ENCODE measurements at regions not wholly inside any gene's neighbourhood (a gene's known extent, or its start where the extent isn't known, plus 50 kb on each side); places are given as distances from the start of the nearest gene placed in this dataset.

DNA sequence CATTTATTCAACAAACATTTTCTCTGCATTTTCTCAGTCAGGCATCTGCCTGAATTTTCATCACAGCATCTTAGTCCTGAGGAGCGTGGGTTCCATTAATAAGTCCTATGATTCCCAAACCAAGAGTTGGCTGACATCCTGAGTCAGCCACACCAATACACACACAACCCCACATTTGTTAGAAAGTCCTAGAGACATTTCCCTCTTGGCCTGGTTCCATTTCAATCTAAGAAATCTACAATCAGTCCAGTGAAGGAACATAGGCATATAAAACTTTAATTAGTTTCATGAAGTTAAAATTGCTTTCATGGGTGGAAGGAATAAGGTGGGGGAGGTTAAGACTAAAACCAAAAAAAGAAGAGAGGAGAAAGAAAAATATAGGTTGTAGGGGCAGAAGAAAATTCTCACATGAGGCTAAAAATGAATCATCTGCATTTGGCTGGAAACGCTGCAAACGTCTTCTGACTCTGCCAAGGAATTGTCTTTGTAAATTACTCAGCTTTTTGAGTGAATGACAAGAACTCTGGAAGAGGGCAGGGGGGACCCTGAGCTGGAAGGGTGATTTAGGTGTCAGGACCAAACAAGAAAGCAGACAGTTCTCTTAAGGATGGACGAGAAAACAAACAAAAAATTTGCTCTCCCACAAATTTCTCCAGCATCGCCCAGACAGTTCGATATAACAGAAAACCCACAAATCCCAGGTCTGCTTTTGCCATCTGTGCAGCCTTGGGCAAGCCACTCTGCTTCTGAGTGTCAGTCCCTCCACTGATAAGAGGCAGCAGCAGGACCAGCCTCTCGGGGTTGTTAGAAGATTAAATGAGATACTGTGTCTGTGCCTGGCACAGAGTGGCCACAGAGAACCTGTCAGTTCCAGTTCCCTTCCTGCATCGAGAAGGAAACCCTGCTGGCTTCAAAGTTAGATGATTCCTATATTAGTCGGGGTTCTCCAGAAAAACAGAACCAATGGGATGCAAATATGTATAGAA lies 289.7 kb downstream of the CDK5RAP2 start:
- DNase-seq (ENCODE audit: low read depth, low spot score): no peak
- no peaks in the 10 kb centered on the region for H3K9me2 ChIP-seq (ENCODE audit: insufficient read depth)
- intact Hi-C loops (cut with micrococcal nuclease): no loop called here
- no peaks in the 10 kb centered on the region for H3K79me2 ChIP-seq (ENCODE audit: insufficient read depth, low read length)
- no peaks in the 10 kb centered on the region for H3K36me3 ChIP-seq (ENCODE audit: control insufficient read depth in 1 of 2, insufficient read depth in 2 of 2, low read length in 2 of 2)
- peaks cover 12% of the 10 kb centered on the region for H3K27me3 ChIP-seq (ENCODE audit: insufficient read depth, low read length)
- ATAC-seq: no peak
- H3K4me2 ChIP-seq (ENCODE audit: low read length): no peak overlapping the region
- no peaks in the 10 kb centered on the region for H3K4me1 ChIP-seq (ENCODE audit: control insufficient read depth in 1 of 2, insufficient read depth in 2 of 2, low read length in 2 of 2)
- CTCF ChIA-PET: no interaction called here
- H2AFZ ChIP-seq (ENCODE audit: low read depth, low read length, poor library complexity, severe bottlenecking): no peak overlapping the region
- no peaks in the 10 kb centered on the region for H4K20me1 ChIP-seq (ENCODE audit: insufficient read depth)
- H3K9ac ChIP-seq (ENCODE audit: low read length): no peak overlapping the region
- TF ChIP-seq EGR1 (IDR thresholded peaks at IDR 0.05; ENCODE audit: low read depth): no peak
- H3K4me3 ChIP-seq (replicated peaks in 1 of 2; ENCODE audit: low read depth in 1 of 2, low read length in 2 of 2): no peak overlapping the region
- RAD21 ChIA-PET (ENCODE audit: low non-redundant PET in 1 of 2, low total read pairs in 2 of 2, uncharacterized antibody in 2 of 2, unreplicated experiment in 2 of 2): no interaction called here
- H3K9me3 ChIP-seq (ENCODE audit: control insufficient read depth in 1 of 2, insufficient read depth in 1 of 2, low read depth in 1 of 2, low read length in 2 of 2): no peaks in the 10 kb centered on the region
- POLR2A ChIA-PET: no interaction called here
- no peak overlapping the region for H3K27ac ChIP-seq (ENCODE audit: low read depth, low read length)
- no TSS peak for BruUV-seq (replicated peaks)

DNA sequence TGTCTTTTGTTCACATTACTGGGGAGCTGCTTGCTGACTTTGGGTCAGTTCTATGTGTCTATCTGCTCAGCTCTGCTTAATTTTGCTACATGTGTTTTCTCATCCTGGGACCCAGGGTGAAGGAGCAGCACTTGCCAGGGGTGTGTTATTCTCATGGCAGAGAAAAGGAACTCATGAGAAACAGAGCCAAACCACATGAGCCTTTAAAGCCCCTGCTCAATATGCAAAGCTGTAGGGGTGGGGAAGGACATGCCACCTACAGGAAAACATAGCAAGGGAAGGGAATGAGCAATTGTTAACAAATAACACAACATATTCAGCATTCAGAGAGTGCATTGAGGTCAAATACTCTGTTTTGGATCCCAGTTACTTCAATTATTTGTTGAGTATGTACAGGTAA lies 290.9 kb downstream of the CDK5RAP2 start:
- intact Hi-C loops (cut with micrococcal nuclease): no loop called here
- no peak overlapping the region for H3K27ac ChIP-seq (ENCODE audit: low read depth, low read length)
- ATAC-seq (no peak), DNase-seq (ENCODE audit: low read depth, low spot score) (no peak)
- H3K4me1 ChIP-seq (ENCODE audit: control insufficient read depth in 1 of 2, insufficient read depth in 2 of 2, low read length in 2 of 2): no peaks in the 10 kb centered on the region
- H3K9me2 ChIP-seq (ENCODE audit: insufficient read depth): no peaks in the 10 kb centered on the region
- no peak overlapping the region for H3K4me3 ChIP-seq (replicated peaks in 1 of 2; ENCODE audit: low read depth in 1 of 2, low read length in 2 of 2)
- no peaks in the 10 kb centered on the region for H3K36me3 ChIP-seq (ENCODE audit: control insufficient read depth in 1 of 2, insufficient read depth in 2 of 2, low read length in 2 of 2)
- H3K27me3 ChIP-seq (ENCODE audit: insufficient read depth, low read length): peaks cover 5% of the 10 kb centered on the region
- no peaks in the 10 kb centered on the region for H3K79me2 ChIP-seq (ENCODE audit: insufficient read depth, low read length)
- CTCF ChIA-PET: no interaction called here
- no TSS peak for BruUV-seq (replicated peaks)
- no peak overlapping the region for H3K4me2 ChIP-seq (ENCODE audit: low read length)
- H4K20me1 ChIP-seq (ENCODE audit: insufficient read depth): no peaks in the 10 kb centered on the region
- no peaks in the 10 kb centered on the region for H3K9me3 ChIP-seq (ENCODE audit: control insufficient read depth in 1 of 2, insufficient read depth in 1 of 2, low read depth in 1 of 2, low read length in 2 of 2)
- H3K9ac ChIP-seq (ENCODE audit: low read length): no peak overlapping the region
- RAD21 ChIA-PET (ENCODE audit: low non-redundant PET in 1 of 2, low total read pairs in 2 of 2, uncharacterized antibody in 2 of 2, unreplicated experiment in 2 of 2): no interaction called here
- POLR2A ChIA-PET: no interaction called here
- H2AFZ ChIP-seq (ENCODE audit: low read depth, low read length, poor library complexity, severe bottlenecking): no peak overlapping the region
- TF ChIP-seq, protein P1, sequence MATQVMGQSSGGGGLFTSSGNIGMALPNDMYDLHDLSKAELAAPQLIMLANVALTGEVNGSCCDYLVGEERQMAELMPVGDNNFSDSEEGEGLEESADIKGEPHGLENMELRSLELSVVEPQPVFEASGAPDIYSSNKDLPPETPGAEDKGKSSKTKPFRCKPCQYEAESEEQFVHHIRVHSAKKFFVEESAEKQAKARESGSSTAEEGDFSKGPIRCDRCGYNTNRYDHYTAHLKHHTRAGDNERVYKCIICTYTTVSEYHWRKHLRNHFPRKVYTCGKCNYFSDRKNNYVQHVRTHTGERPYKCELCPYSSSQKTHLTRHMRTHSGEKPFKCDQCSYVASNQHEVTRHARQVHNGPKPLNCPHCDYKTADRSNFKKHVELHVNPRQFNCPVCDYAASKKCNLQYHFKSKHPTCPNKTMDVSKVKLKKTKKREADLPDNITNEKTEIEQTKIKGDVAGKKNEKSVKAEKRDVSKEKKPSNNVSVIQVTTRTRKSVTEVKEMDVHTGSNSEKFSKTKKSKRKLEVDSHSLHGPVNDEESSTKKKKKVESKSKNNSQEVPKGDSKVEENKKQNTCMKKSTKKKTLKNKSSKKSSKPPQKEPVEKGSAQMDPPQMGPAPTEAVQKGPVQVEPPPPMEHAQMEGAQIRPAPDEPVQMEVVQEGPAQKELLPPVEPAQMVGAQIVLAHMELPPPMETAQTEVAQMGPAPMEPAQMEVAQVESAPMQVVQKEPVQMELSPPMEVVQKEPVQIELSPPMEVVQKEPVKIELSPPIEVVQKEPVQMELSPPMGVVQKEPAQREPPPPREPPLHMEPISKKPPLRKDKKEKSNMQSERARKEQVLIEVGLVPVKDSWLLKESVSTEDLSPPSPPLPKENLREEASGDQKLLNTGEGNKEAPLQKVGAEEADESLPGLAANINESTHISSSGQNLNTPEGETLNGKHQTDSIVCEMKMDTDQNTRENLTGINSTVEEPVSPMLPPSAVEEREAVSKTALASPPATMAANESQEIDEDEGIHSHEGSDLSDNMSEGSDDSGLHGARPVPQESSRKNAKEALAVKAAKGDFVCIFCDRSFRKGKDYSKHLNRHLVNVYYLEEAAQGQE (IDR thresholded peaks at IDR 0.05; ENCODE audit: low read depth): no peak
- TF ChIP-seq, protein P2, sequence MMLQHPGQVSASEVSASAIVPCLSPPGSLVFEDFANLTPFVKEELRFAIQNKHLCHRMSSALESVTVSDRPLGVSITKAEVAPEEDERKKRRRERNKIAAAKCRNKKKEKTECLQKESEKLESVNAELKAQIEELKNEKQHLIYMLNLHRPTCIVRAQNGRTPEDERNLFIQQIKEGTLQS (IDR thresholded peaks at IDR 0.05): no peak
- TF ChIP-seq TCF7L2 (IDR thresholded peaks at IDR 0.05; ENCODE audit: borderline replicate concordance, extremely low read depth, insufficient read depth, insufficient read length) (no peak), RAD21 (IDR thresholded peaks at IDR 0.05; ENCODE audit: low read depth) (no peak), ELF1 (IDR thresholded peaks at IDR 0.05; ENCODE audit: borderline replicate concordance, low read depth) (no peak), FOSL1 (IDR thresholded peaks at IDR 0.05; ENCODE audit: low read depth) (no peak), CBX3 (IDR thresholded peaks at IDR 0.05; ENCODE audit: low read depth) (no peak), JUND (IDR thresholded peaks at IDR 0.05) (no peak), CEBPB (IDR thresholded peaks at IDR 0.05; ENCODE audit: low read depth) (no peak), EZH2phosphoT487 (IDR thresholded peaks at IDR 0.05; ENCODE audit: borderline replicate concordance) (no peak), SRF (IDR thresholded peaks at IDR 0.05; ENCODE audit: low read depth) (no peak), EZH2 (IDR thresholded peaks at IDR 0.05) (no peak)
- TF ChIP-seq, protein P3, sequence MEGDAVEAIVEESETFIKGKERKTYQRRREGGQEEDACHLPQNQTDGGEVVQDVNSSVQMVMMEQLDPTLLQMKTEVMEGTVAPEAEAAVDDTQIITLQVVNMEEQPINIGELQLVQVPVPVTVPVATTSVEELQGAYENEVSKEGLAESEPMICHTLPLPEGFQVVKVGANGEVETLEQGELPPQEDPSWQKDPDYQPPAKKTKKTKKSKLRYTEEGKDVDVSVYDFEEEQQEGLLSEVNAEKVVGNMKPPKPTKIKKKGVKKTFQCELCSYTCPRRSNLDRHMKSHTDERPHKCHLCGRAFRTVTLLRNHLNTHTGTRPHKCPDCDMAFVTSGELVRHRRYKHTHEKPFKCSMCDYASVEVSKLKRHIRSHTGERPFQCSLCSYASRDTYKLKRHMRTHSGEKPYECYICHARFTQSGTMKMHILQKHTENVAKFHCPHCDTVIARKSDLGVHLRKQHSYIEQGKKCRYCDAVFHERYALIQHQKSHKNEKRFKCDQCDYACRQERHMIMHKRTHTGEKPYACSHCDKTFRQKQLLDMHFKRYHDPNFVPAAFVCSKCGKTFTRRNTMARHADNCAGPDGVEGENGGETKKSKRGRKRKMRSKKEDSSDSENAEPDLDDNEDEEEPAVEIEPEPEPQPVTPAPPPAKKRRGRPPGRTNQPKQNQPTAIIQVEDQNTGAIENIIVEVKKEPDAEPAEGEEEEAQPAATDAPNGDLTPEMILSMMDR (IDR thresholded peaks at IDR 0.05 in 2 of 3, conservative IDR thresholded peaks at IDR 0.05 in 1 of 3; ENCODE audit: borderline replicate concordance in 1 of 3, insufficient read depth in 1 of 3, low read depth in 2 of 3, low read length in 2 of 3): no peak
- TF ChIP-seq, protein P4, sequence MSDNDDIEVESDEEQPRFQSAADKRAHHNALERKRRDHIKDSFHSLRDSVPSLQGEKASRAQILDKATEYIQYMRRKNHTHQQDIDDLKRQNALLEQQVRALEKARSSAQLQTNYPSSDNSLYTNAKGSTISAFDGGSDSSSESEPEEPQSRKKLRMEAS (IDR thresholded peaks at IDR 0.05): no peak

All from HCT116 (cell line).